HG02571 (cell line): ENCODE measurements at regions not wholly inside any gene's neighbourhood (a gene's known extent, or its start where the extent isn't known, plus 50 kb on each side); places are given as distances from the start of the nearest gene placed in this dataset.

Experiments used
- ATAC-seq: cut with Tn5 transposase; IDR thresholded peaks from one replicate; pipeline ENCODE4 v1.9.1; 2021; ENCODE audit warnings: mild to moderate bottlenecking, moderate library complexity; ENCODE audit not compliant: unreplicated experiment

- ATAC-seq = no peak
Observed at GRCh38 chr1:25061261-25061995, 131.4 kb upstream of the RUNX3 start.

DNA sequence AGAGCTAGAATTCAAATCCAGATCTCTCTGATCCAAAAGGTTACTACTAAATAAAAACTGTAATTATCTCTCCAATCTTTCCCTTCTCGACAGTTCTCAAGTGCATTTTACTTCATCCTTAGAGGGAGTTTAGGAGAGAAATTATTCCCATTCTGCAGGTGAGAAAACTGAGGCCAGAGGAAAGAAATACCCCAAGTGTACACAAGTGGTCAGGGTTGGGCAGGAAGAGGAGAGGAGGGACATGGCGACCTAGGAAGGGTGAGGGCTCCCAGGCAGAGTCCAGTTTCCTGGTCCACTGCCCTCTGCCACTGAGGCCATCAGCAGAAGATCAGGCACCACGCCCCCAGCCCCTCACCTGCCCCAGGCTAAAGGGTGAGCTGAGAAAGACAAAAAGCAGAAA lies 127.1 kb upstream of the RUNX3 start:
- no peak for ATAC-seq

DNA sequence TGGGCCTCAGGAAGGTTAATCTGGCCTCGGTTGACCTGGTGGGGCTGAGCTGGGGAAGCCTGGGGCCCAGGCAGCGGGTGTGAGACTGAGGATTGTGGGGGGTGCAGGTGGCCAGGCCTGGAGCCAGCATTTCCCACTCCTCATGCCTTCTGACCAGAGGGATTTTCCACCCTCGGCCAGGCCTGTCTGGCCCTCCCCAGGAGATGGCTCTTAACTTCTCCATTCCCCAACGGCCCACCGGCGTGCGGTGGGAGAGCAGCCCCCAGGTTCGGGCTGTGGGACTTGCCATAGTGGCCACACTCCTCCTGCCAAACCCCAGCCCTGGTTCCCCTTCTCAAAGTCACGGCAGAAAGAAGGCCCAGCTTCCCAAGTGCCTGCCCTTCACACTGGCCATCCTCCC lies 126.5 kb upstream of the RUNX3 start:
- ATAC-seq = no peak

DNA sequence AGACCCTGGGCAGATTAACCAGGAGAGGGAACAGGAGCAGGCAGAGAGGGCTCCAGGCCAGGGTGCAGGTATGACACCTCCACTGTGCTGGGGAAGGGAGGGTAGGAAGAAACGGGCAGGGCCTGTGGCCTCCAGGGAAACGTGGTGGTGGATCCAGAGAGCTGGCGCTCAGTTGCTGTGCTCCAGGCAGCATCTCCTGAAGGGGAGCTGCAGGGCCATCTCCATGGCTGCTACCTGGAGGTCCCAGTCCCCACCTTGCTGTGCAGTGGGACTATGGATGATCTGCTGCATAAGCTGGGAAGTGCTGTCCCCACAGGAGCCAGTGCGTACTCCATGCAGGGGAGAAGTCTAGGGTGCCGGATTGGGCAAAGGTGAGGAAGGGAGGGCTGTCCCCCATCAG lies 125.9 kb upstream of the RUNX3 start:
- ATAC-seq = no peak

DNA sequence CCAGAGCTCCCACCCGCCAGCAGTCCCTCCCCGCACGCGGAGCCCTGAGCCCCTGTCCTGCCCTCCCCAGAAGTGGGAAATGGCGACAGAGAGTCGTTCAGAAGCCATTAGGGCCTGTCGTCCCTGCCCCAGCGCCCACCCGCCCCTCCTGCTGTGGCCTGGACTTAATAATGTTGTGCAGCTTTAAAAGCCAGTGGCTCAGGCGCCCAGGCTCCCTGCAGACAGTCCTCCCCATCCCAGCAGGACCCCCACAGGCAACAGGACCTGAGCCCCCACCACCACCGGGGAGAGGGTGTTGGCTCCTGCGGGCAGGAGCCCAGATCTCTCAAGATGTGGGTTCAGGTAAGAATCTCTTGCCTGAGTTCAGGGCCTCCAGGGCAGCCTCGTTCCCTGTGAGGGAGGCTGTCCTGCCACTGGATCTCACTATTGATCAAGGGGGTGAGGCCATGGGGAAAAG lies 125.3 kb upstream of the RUNX3 start:
- no peak for ATAC-seq

DNA sequence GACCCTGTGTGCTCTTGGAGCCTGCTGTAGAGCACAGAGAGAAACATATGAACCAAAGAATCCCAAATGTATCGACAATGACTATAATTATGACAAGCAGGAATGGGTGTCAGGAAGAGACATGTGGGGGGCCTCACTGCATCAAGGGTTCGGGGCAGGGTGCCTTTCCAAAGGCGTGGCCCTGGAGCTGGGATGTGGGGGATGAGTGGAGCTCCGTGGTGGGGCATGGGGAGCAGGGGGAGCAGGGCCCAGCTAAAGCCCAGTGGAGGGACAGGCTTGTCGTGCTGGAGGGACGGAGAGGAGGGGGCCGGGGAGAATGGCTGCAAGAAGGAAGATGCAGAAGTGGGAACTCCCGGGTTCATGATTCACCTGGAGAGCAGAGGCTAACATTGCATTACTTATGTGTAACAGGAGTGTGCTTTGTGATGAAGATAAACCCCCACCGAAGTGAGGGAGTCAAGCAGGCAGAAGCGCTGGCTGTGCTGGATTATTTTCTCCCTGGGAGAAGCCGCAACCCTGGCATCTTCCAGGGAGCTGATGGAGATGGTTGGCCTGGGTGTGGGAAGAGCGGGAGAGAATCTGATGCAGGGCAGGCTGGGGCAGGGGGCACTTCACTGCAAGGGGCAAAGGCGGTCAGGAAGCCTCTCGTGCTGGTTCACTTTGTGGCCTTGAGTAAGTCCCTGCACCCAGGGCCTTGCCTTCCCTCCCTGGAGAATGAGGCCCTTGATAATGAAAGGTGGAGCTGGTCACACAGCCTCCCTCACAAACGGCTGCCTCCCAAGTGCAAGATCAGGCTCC lies 124.6 kb upstream of the RUNX3 start:
- ATAC-seq = no peak

DNA sequence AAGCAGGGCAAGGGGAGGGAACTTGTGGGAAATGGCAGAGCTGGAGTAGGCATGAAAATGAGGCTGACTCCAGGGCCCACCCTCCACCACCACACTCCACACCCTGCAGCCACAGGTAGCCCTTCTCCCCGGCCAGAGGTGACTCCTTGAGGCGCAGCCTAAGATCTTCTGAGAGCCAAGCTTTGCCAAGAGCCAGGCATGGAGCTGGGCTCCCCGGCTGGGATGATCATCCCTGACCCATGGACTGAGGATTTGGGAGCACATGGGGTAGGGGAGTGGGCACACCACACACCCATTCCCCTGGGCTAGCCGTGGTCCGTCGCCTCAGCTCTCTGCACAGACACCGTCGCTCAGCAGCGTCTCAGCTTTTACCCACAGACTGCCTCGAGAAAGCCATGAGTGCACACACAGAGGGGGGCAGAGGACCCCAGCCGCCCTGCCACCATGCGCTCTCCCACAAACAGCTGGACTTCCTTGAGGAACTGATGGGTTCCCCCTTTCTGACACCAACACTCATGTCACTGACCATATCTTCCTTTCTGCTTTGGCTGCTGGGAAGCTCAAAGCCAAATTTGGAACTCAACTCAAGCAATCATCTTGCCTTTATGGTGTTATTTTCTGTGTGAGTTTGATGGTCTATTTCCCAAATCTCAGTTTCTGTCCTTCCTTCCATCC lies 123.6 kb upstream of the RUNX3 start:
- no peak for ATAC-seq

DNA sequence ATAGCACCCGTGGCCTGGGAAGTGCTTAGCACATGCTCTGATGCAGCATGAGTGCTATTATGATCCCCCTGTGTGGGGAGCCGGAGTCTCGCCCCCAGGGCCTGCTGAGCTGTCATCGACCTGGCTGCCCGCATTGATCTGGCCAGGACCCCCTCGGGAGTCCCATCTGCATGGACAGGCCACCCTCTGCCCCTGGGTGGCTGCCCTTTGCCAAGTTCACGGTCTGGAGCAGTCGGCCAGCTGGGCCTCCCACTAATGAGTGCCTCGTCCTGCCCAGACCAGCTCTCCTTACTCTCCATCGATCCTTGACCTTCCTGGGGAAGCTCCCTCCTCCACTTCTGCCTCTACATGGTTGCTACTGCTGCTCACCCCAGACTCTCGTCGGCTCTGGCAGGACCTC lies 121.8 kb upstream of the RUNX3 start:
- ATAC-seq = no peak

DNA sequence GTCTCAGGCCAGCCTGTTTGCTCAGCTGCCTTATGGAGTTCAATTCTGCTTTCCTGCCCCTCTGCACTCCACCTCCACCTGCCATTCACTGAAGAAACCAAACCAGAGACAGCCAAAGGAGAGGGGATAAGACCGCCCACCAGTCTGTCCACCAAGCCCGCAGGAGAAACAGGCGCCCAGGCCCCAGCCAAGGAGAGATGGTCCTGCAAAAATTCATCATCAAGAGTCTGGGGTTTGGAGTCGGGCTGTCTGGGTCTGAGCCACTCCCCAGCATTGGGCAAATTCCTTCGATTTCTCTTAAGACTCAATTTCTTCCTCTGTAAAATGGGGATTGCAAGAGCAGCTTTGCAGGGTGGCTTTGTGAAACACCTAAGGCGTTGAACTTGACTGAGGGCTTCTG lies 121.4 kb upstream of the RUNX3 start:
- ATAC-seq = no peak

DNA sequence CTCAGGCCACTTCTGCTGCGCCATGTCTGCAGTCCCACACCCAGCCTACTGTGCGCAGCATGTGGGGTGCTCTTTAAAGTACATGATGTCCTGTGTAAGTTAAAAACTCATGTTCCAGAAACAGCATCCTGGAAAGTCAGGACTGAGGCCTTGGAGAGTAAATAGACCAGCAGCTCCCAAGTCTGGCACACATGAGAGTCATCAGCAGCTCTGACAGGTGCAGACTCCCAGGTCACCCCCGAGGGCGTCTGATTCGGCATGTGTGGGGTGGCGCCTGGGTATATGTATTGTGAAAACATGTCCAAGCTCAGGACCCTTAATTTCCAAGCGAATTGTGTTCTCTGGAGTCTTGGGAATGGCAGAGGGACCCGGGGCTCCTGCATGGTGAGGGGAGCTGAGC lies 120.1 kb upstream of the RUNX3 start:
- ATAC-seq = no peak

- ATAC-seq = no peak
Observed at GRCh38 chr1:25049190-25049589, 119.1 kb upstream of the RUNX3 start.

DNA sequence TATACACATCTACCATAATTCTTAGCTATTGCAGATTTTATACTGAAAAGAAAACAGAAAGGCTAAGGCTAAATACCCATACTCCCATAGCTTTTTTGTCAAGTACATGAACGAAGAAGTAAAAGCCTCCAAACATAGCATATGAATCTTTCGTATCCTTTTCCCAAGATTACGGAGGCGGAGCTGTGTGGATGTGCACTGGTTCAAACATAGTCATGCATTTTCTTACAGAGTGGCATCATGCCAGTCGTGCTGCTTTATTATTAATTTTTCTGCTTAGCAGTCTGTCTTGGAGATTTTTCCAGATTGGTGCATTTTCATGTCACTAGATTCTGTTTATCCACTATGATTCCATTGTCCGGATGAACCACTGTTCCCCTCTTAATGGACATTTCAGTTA lies 118.7 kb upstream of the RUNX3 start:
- no peak for ATAC-seq

GRCh38 chr1:25047506-25048240 lies 117.6 kb upstream of the RUNX3 start:
- ATAC-seq = no peak

GRCh38 chr1:25046194-25046532 lies 116.1 kb upstream of the RUNX3 start:
- ATAC-seq = no peak

DNA sequence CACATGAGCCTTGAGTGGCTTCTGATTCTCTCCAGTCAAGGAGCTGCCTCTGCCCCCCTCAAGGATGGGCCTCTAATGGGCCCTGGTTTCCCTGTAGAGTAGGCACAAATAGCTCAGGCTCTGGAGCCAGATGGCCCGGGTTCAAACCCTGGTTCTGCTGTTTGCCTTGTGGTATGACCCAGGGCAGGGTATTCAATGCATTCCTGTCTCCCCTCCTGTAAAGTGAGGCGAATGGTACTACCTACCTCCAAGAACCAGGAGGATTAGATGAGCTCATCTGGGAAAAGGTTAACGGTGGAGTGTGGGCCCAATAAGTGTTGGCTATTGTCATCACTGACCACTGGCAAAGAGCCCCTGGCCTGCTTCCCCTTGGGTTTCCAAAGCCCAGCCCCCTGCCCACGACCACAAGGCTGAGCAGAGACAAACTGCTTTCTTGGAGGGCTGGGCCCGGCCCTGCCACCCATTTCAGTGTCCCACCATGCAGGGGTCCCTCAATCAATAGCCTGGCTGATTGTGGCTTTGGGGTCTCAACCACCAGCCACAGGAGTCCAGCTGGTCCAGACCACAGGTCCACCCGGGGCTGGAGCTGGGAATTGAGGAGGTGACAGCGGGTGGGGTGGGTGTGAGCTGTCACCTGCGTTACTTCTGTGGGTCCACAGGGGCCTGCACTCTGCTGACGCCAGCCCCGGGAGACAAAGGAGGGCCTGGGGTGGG lies 115.6 kb upstream of the RUNX3 start:
- no peak for ATAC-seq

GRCh38 chr1:25043228-25043580 lies 113.1 kb upstream of the RUNX3 start:
- no peak for ATAC-seq

DNA sequence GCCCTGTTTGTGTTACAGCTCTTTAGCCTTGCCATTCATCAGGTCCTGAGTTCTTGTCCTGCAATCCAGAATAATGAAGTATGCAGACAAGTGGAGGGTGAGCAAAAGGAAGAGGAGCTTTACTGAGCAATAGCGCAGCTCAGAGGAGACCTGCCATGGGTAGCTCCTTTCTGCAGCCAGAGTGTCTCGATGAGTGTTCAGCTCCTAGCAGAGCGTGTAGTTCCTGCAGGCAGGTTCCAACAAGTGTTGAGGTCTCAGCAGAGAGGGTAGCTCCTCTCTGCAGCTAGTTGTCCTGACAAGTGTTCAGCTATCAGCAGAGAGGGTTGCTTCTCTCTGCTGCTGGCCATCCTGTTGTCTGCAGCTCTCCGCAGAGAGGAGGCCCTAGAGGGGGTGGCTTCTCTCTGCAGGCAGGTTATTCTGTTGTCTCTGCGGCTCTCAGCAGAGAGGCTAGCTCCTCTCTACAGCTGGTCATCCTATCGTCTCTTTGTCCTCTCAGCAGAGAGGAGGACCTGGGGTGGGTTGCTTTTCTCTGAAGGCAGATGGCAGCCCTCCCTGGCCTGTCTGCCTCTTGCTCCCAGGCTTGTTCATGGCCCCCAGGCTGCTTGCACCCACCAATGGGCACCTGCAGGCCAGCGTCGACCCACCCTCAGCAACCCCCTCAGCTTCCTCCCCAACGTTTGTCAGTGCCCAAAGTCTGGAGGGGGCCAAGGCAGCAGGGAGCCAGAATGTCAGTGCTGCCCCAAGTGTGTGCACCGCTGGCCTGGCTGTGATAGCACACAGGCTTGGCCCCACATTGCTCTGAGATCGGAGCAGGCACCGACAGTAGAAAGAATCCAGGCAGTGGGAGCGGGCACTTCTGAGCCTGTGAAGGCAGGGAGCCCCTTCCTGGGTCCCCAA lies 112.5 kb upstream of the RUNX3 start:
- ATAC-seq = no peak

DNA sequence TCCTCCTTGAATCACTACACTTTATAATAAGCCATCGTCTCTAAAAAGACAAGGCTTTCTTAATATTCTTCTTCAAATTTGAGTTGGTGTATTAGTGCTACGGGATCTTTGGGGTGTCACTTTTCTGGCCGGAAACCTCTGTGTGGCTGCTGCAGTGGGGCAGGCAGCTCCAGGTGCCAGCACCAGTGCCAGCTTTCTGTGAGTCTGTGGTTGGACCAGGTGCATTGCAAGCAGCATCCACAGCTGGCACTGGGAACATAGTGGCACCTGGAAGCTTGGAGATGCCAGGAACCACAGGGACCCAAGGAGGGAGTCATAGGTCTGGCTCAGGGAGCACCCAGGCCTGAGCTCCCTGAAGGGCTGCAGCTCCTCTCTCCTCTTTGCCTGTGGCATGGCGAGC lies 111.8 kb upstream of the RUNX3 start:
- no peak for ATAC-seq

GRCh38 chr1:25040122-25040685 lies 110.1 kb upstream of the RUNX3 start:
- ATAC-seq = no peak
